GM12878 (cell line): ENCODE measurements at regions not wholly inside any gene's neighbourhood (a gene's known extent, or its start where the extent isn't known, plus 50 kb on each side); places are given as distances from the start of the nearest gene placed in this dataset.

Source experiments
- ATAC-seq: fragments of 200-7000 bp; cut with Tn5 transposase; 3 replicates; pipeline ENCODE4 v1.9.1; 2020; ENCODE audit warnings: mild to moderate bottlenecking, moderate library complexity
- BruUV-seq: library from RNA; stranded (reverse); fragments of 400-500 nt; replicated peaks from 2 replicates; lab custom pipeline; 2021; lab: Mats Ljungman, UMichigan
- CTCF ChIA-PET: fragments of 300-600 bp; sonication (Branson Sonifier 250); formaldehyde crosslinking; extraction: SDS; loops from one replicate; lab custom pipeline; 2021; ENCODE audit warnings: inconsistent platforms; lab: Yijun Ruan, JAX
- POLR2A ChIA-PET: fragments of 350-600 bp; formaldehyde crosslinking; extraction: SDS; loops from one replicate; lab custom pipeline; 2021; ENCODE audit warnings: inconsistent platforms; lab: Charles Lee
- RAD21 ChIA-PET: fragments of 300-600 bp; sonication (Branson Sonifier 250); formaldehyde crosslinking; loops from one replicate; lab custom pipeline; 2023; ENCODE audit warnings: antibody characterized with exemption; ENCODE audit not compliant: unreplicated experiment; lab: Charles Lee
- SMC1A ChIA-PET: fragments of 300-600 bp; sonication (Branson Sonifier 250); formaldehyde crosslinking; loops from one replicate; lab custom pipeline; 2023; ENCODE audit not compliant: unreplicated experiment, uncharacterized antibody; lab: Charles Lee
- DNase-seq: peaks from one replicate; pipeline ENCODE4 v3.0.0-alpha.2; 2011; ENCODE audit warnings: low read depth, low spot score
- FAIRE-seq: peaks from 3 replicates; lab custom pipeline; 2011; peaks lifted over from hg19 to GRCh38; lab: Jason Lieb, UNC
- H2AFZ ChIP-seq: 2 replicates; pipeline ENCODE4 v1.6.0; 2011; ENCODE audit warnings: low read depth, low read length, control low read depth; ENCODE audit not compliant: control insufficient read depth
- H3K27ac ChIP-seq: 2 replicates; pipeline ENCODE4 v1.5.1; 2011; ENCODE audit warnings: control low read depth; ENCODE audit not compliant: control insufficient read depth, insufficient read depth
- H3K27me3 ChIP-seq, 2 experiments: replicated peaks in 1 of 2; 2 replicates each; pipeline versions ENCODE4 v1.6.0 to v1.6.1; 2011; ENCODE audit warnings: low read length in 1 of 2; ENCODE audit not compliant: control insufficient read depth in 2 of 2, insufficient read depth in 2 of 2
- H3K36me3 ChIP-seq, 2 experiments: 2 replicates each; pipeline ENCODE4 v1.5.1; 2011; ENCODE audit warnings: low read length in 1 of 2; ENCODE audit not compliant: control insufficient read depth in 2 of 2, insufficient read depth in 2 of 2
- H3K4me1 ChIP-seq: 2 replicates; pipeline ENCODE4 v1.6.1; 2011; ENCODE audit warnings: mild to moderate bottlenecking, low read length, moderate library complexity, mixed read lengths; ENCODE audit not compliant: control insufficient read depth, insufficient read depth
- H3K4me2 ChIP-seq: 2 replicates; pipeline ENCODE4 v1.6.0; 2011; ENCODE audit warnings: control low read depth; ENCODE audit not compliant: control insufficient read depth, insufficient read depth
- H3K4me3 ChIP-seq: fragments of 200-600 bp; sonication (generic); 2 replicates; pipeline ENCODE4 v1.5.1; 2016
- H3K79me2 ChIP-seq: 2 replicates; pipeline ENCODE4 v1.6.0; 2011; ENCODE audit warnings: low read length; ENCODE audit not compliant: control insufficient read depth, insufficient read depth
- H3K9ac ChIP-seq: 2 replicates; pipeline ENCODE4 v1.8.0; 2011; ENCODE audit warnings: low read length, control low read depth, mixed read lengths; ENCODE audit not compliant: control insufficient read depth, insufficient read depth
- H3K9me3 ChIP-seq: replicated peaks from 3 replicates; pipeline ENCODE4 v1.5.1; 2011; ENCODE audit warnings: mild to moderate bottlenecking, low read length; ENCODE audit not compliant: control insufficient read depth, insufficient read depth
- H4K20me1 ChIP-seq: 2 replicates; pipeline ENCODE4 v1.6.0; 2011; ENCODE audit not compliant: control insufficient read depth, insufficient read depth
- CHD4 ChIP-seq: fragments of 200-600 bp; sonication (generic); IDR thresholded peaks from 2 replicates; pipeline ENCODE4 v1.6.1; 2016; ENCODE audit warnings: mild to moderate bottlenecking
- MEF2B ChIP-seq: fragments of 450-650 bp; IDR thresholded peaks from 2 replicates; pipeline ENCODE4 v1.6.1; 2018; ENCODE audit warnings: mild to moderate bottlenecking, moderate library complexity; ENCODE audit not compliant: partially characterized antibody, poor library complexity, severe bottlenecking
- NR2C2 ChIP-seq: IDR thresholded peaks from 2 replicates; pipeline ENCODE4 v1.6.1; 2011; ENCODE audit warnings: borderline replicate concordance, low read depth; ENCODE audit not compliant: control insufficient read depth, insufficient read length
- PAX5 ChIP-seq: IDR thresholded peaks from 2 replicates; pipeline ENCODE4 v1.6.1; 2011; ENCODE audit warnings: low read depth, low read length, borderline replicate concordance
- POLR2AphosphoS5 ChIP-seq: IDR thresholded peaks from 2 replicates; pipeline ENCODE4 v1.6.1; 2011; ENCODE audit warnings: mild to moderate bottlenecking, low read length, inconsistent platforms
- ZNF217 ChIP-seq: fragments of 450-650 bp; IDR thresholded peaks from 2 replicates; pipeline ENCODE4 v1.6.1; 2017; ENCODE audit warnings: antibody characterized with exemption, mild to moderate bottlenecking
- WGBS: methylation state at CpG from one replicate; pipeline ENCODE4 v1.1.6; 2016; ENCODE audit warnings: low lambda C conversion rate; ENCODE audit not compliant: insufficient replicate concordance, insufficient coverage; ENCODE audit errors: missing lambda C conversion rate; 5-methylcytosine and 5-hydroxymethylcytosine counted together
- in situ Hi-C: fragments of 300-500 bp; cut with MboI; formaldehyde crosslinking; loops from 9 replicates; pipeline ENCODE4 v1.14.3; 2018; ENCODE audit warnings: mixed read lengths
- intact Hi-C: fragments of 100-400 bp; cut with micrococcal nuclease; formaldehyde crosslinking; loops from one replicate; pipeline ENCODE4 v1.14.2; 2022; ENCODE audit not compliant: unreplicated experiment
- TF ChIP-seq, protein P1 (sequence below): IDR thresholded peaks from 2 replicates; pipeline ENCODE4 v1.6.1; 2012; ENCODE audit warnings: low read length, inconsistent platforms
- TF ChIP-seq, protein P2 (sequence below): fragments of 450-650 bp; IDR thresholded peaks from 2 replicates; pipeline ENCODE4 v1.6.1; 2018; ENCODE audit warnings: borderline replicate concordance, mild to moderate bottlenecking; ENCODE audit not compliant: partially characterized antibody
- TF ChIP-seq, protein P3 (sequence below): IDR thresholded peaks from 2 replicates; pipeline ENCODE4 v1.6.1; 2012; ENCODE audit warnings: low read depth, low read length, improper control_type of control experiment

DNA sequence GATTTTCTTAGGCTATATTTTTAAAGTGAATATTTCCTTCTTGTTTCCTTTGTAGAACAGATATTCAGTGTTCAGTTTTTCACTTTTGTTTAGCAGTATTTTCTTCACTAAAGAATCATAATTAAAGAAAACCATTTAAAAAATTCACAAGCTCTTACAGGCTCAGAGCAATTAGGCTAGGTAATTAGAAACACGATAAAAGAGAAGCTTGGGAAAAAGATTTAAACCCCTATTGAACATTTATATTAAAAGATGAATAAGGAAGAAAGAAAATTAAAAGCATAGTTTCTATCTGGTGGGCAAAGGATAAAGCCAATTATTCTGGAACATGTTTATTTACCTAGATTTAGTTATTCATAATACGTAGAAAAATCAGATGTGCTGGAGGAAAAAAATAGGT is 942.6 kb downstream of the PLA2G4A start:
- H3K27ac ChIP-seq: no peak overlapping the region
- RAD21 ChIA-PET: no interaction called here
- FAIRE-seq (no peak), ATAC-seq (no peak), DNase-seq (no peak)
- no peaks in the 10 kb centered on the region for H3K9me3 ChIP-seq
- H3K4me3 ChIP-seq: no peak overlapping the region
- CTCF ChIA-PET: no interaction called here
- SMC1A ChIA-PET: no interaction called here
- no peak overlapping the region for H2AFZ ChIP-seq
- intact Hi-C loops (no loop called here), in situ Hi-C loops (no loop called here)
- TF ChIP-seq ZNF217: no peak
- TF ChIP-seq MEF2B: no peak
- no peak for TF ChIP-seq PAX5
- no peaks in the 10 kb centered on the region for H3K36me3 ChIP-seq
- H3K79me2 ChIP-seq: no peaks in the 10 kb centered on the region
- no peak overlapping the region for H3K9ac ChIP-seq
- H3K4me2 ChIP-seq: no peak overlapping the region
- WGBS: 17% methylated on average over 2 of the region's 2 CpGs
- no peaks in the 10 kb centered on the region for H3K4me1 ChIP-seq
- no peaks in the 10 kb centered on the region; a peak in 1 of 4 replicates for H3K27me3 ChIP-seq
- BruUV-seq: no TSS peak
- H4K20me1 ChIP-seq: no peaks in the 10 kb centered on the region
- POLR2A ChIA-PET: no interaction called here

DNA sequence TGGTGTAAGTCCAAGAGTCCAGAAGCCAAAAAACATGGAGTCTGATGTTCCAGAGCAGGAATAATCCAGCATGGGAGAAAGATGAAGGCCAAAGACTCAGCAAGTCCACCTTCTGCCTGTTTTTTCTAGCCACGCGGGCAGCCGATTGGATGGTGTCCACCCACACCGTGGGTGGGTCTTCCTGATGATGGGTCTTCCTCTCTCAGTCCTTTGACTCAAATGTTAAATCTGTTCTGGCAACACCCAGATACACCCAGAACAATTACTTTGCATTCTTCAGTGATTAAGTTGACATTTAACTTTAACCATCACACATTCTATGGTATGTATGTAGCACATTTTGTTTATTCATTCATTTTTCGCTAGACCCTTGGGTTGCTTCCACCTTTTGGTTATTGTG is 944.4 kb downstream of the PLA2G4A start:
- Histone ChIP-seq H3K4me1 (no peaks in the 10 kb centered on the region), H3K4me2 (no peak overlapping the region), H4K20me1 (no peaks in the 10 kb centered on the region), H3K9me3 (no peaks in the 10 kb centered on the region), H3K79me2 (no peaks in the 10 kb centered on the region), H3K4me3 (no peak overlapping the region), H3K27ac (no peak overlapping the region), H3K9ac (no peak overlapping the region), H3K27me3 (no peaks in the 10 kb centered on the region; a peak in 1 of 4 replicates), H3K36me3 (no peaks in the 10 kb centered on the region), H2AFZ (no peak overlapping the region)
- ChIA-PET POLR2A (no interaction called here), CTCF (no interaction called here), RAD21 (no interaction called here), SMC1A (no interaction called here)
- 45% methylated on average over 5 of the region's 5 CpGs for WGBS
- TF ChIP-seq, protein P1, sequence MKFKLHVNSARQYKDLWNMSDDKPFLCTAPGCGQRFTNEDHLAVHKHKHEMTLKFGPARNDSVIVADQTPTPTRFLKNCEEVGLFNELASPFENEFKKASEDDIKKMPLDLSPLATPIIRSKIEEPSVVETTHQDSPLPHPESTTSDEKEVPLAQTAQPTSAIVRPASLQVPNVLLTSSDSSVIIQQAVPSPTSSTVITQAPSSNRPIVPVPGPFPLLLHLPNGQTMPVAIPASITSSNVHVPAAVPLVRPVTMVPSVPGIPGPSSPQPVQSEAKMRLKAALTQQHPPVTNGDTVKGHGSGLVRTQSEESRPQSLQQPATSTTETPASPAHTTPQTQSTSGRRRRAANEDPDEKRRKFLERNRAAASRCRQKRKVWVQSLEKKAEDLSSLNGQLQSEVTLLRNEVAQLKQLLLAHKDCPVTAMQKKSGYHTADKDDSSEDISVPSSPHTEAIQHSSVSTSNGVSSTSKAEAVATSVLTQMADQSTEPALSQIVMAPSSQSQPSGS: no peak
- TF ChIP-seq POLR2AphosphoS5: no peak
- no peak for TF ChIP-seq CHD4
- no peak for TF ChIP-seq NR2C2
- TF ChIP-seq, protein P2, sequence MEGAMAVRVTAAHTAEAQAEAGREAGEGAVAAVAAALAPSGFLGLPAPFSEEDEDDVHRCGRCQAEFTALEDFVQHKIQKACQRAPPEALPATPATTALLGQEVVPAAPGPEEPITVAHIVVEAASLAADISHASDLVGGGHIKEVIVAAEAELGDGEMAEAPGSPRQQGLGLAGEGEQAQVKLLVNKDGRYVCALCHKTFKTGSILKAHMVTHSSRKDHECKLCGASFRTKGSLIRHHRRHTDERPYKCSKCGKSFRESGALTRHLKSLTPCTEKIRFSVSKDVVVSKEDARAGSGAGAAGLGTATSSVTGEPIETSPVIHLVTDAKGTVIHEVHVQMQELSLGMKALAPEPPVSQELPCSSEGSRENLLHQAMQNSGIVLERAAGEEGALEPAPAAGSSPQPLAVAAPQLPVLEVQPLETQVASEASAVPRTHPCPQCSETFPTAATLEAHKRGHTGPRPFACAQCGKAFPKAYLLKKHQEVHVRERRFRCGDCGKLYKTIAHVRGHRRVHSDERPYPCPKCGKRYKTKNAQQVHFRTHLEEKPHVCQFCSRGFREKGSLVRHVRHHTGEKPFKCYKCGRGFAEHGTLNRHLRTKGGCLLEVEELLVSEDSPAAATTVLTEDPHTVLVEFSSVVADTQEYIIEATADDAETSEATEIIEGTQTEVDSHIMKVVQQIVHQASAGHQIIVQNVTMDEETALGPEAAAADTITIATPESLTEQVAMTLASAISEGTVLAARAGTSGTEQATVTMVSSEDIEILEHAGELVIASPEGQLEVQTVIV: no peak
- TF ChIP-seq, protein P3, sequence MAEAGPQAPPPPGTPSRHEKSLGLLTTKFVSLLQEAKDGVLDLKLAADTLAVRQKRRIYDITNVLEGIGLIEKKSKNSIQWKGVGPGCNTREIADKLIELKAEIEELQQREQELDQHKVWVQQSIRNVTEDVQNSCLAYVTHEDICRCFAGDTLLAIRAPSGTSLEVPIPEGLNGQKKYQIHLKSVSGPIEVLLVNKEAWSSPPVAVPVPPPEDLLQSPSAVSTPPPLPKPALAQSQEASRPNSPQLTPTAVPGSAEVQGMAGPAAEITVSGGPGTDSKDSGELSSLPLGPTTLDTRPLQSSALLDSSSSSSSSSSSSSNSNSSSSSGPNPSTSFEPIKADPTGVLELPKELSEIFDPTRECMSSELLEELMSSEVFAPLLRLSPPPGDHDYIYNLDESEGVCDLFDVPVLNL: no peak
- DNase-seq (no peak), FAIRE-seq (no peak), ATAC-seq (no peak)
- BruUV-seq: no TSS peak
- intact Hi-C loops (no loop called here), in situ Hi-C loops (no loop called here)
